ENCODE measurements at regions not wholly inside any gene's neighbourhood (a gene's known extent, or its start where the extent isn't known, plus 50 kb on each side); places are given as distances from the start of the nearest gene placed in this dataset.

- TF ChIP-seq, protein P1, sequence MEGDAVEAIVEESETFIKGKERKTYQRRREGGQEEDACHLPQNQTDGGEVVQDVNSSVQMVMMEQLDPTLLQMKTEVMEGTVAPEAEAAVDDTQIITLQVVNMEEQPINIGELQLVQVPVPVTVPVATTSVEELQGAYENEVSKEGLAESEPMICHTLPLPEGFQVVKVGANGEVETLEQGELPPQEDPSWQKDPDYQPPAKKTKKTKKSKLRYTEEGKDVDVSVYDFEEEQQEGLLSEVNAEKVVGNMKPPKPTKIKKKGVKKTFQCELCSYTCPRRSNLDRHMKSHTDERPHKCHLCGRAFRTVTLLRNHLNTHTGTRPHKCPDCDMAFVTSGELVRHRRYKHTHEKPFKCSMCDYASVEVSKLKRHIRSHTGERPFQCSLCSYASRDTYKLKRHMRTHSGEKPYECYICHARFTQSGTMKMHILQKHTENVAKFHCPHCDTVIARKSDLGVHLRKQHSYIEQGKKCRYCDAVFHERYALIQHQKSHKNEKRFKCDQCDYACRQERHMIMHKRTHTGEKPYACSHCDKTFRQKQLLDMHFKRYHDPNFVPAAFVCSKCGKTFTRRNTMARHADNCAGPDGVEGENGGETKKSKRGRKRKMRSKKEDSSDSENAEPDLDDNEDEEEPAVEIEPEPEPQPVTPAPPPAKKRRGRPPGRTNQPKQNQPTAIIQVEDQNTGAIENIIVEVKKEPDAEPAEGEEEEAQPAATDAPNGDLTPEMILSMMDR (IDR thresholded peaks at IDR 0.05; ENCODE audit: borderline replicate concordance) = no peak
- no peak for DNase-seq
- H3K4me3 ChIP-seq = no peak overlapping the region
- H3K9me3 ChIP-seq (replicated peaks) = peaks cover 25% of the 10 kb centered on the region
- H3K36me3 ChIP-seq = no peaks in the 10 kb centered on the region
- no peaks in the 10 kb centered on the region for H3K27me3 ChIP-seq (ENCODE audit: low read depth)
- no peak overlapping the region for H3K27ac ChIP-seq (replicated peaks)
- intact Hi-C loops (cut with micrococcal nuclease) = no loop called here
- peaks cover 26% of the 10 kb centered on the region for H3K4me1 ChIP-seq
Observed at GRCh38 chr6:167552258-167552630, 227.4 kb downstream of the TTLL2 start.

DNA sequence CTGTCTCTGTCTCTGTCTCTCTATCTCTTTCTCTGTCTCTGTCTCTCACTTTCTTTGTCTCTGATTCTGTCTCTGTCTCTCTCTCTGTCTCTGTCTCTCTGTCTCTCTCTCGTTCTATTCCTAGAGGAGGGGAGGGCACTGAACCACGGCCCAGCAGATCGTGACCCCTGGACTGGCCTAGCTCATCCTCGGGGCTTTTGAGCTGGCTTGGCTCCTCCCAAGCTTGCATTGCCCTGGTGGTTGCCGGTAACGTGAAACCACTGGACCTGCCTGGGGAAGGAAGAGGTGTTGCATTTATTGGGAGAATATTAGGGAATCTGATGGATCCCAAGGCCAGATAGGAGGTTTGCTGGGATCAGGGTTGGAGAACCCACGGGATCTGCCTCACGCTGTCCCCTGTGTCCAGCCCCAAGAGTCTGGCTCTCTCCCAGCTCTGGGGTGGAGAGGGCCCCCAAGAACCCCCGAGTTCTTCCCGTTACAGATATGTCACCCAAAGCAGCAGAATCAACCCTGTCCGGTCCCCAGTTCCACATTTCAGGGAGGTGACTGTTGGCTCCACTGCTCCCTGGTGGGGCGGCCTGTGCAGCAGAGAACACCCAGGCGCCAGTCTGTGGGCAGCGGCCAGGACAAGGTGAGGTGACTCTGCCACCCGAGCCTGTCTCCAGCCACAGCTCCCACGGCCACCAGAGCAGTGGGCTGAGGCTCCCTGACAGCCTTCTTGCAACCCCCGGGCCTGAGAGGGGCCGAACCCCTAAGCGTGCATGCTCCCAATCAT is 228.3 kb downstream of the TTLL2 start:
- TF ChIP-seq, protein P1 (IDR thresholded peaks at IDR 0.05; ENCODE audit: borderline replicate concordance) = no peak

GRCh38 chr6:167553736-167554119 is 228.8 kb downstream of the TTLL2 start:
- Histone ChIP-seq H3K27me3 (ENCODE audit: low read depth) (no peaks in the 10 kb centered on the region), H3K4me1 (peaks cover 29% of the 10 kb centered on the region), H3K27ac (replicated peaks) (no peak overlapping the region), H3K9me3 (replicated peaks) (peaks cover 26% of the 10 kb centered on the region), H3K4me3 (no peak overlapping the region), H3K36me3 (no peaks in the 10 kb centered on the region)
- intact Hi-C loops (cut with micrococcal nuclease) = no loop called here
- TF ChIP-seq, protein P1 (IDR thresholded peaks at IDR 0.05; ENCODE audit: borderline replicate concordance) = no peak
- DNase-seq = no peak

More for the DNA sequence above, 228.3 kb downstream of the TTLL2 start:
- Histone ChIP-seq H3K27me3 (ENCODE audit: low read depth) (no peaks in the 10 kb centered on the region), H3K9me3 (replicated peaks) (peaks cover 26% of the 10 kb centered on the region), H3K4me1 (peaks cover 23% of the 10 kb centered on the region), H3K36me3 (no peaks in the 10 kb centered on the region), H3K27ac (replicated peaks) (no peak overlapping the region), H3K4me3 (no peak overlapping the region)
- intact Hi-C loops (cut with micrococcal nuclease) = no loop called here
- no peak for DNase-seq

DNA sequence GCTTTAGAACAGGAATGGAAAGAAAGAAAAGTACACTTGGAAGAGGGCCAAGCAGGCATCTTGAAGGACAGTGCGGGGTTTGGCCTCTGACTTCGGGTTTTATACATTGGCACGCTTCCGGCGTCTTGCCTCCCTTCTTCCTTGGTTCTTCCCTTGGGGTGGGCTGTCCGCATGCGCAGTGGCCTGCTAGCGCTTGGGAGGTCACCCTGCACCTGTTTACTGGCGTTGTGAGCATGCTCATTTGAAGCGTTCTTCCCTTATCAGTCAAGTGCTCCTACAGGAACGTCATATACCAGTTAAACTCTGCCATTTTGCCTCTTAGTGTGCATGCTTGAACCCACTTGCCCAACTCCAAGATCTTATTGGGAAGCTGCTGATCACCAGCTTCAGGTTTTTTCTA is 230.0 kb downstream of the TTLL2 start:
- no peak overlapping the region for H3K27ac ChIP-seq (replicated peaks)
- no peaks in the 10 kb centered on the region for H3K27me3 ChIP-seq (ENCODE audit: low read depth)
- intact Hi-C loops (cut with micrococcal nuclease) = no loop called here
- peaks cover 32% of the 10 kb centered on the region for H3K4me1 ChIP-seq
- H3K9me3 ChIP-seq (replicated peaks) = peaks cover 26% of the 10 kb centered on the region
- DNase-seq = no peak
- TF ChIP-seq, protein P1 (IDR thresholded peaks at IDR 0.05; ENCODE audit: borderline replicate concordance) = no peak
- no peaks in the 10 kb centered on the region for H3K36me3 ChIP-seq
- no peak overlapping the region for H3K4me3 ChIP-seq

- DNase-seq = no peak
- H3K27me3 ChIP-seq (ENCODE audit: low read depth) = no peaks in the 10 kb centered on the region
- peaks cover 26% of the 10 kb centered on the region for H3K9me3 ChIP-seq (replicated peaks)
- H3K4me1 ChIP-seq = peaks cover 22% of the 10 kb centered on the region
- intact Hi-C loops (cut with micrococcal nuclease) = no loop called here
- H3K36me3 ChIP-seq = no peaks in the 10 kb centered on the region
- H3K27ac ChIP-seq (replicated peaks) = no peak overlapping the region
- no peak overlapping the region for H3K4me3 ChIP-seq
- TF ChIP-seq, protein P1 (IDR thresholded peaks at IDR 0.05; ENCODE audit: borderline replicate concordance) = no peak
Observed at GRCh38 chr6:167555836-167556235, 230.9 kb downstream of the TTLL2 start.

Data from left ventricle myocardium inferior (tissue), 1 donor.